Gastrocnemius medialis (tissue), 4 donors: ENCODE measurements at regions not wholly inside any gene's neighbourhood (a gene's known extent, or its start where the extent isn't known, plus 50 kb on each side); places are given as distances from the start of the nearest gene placed in this dataset.

Source experiments
- CTCF ChIP-seq, 5 experiments: fragments of 450-650 bp in 3 of 5; fragments of 200-600 bp in 2 of 5; sonication (generic) in 2 of 5; IDR thresholded peaks in 4 of 5; conservative IDR thresholded peaks in 1 of 5; 1 replicate in 4 of 5; 2 replicates in 1 of 5; pipeline ENCODE4 v1.5.1; 2016 to 2019; ENCODE audit warnings: antibody characterized with exemption in 5 of 5, mild to moderate bottlenecking in 3 of 5, moderate library complexity in 3 of 5
- POLR2A ChIP-seq, 2 donors: fragments of 450-650 bp; IDR thresholded peaks; one replicate each; pipeline ENCODE4 v1.6.1; 2017; ENCODE audit warnings: antibody characterized with exemption in 2 of 2, mild to moderate bottlenecking in 2 of 2, moderate library complexity in 2 of 2

GRCh38 chr16:52383119-52383518 is 163.8 kb downstream of the TOX3 start:
- TF ChIP-seq CTCF (IDR thresholded peaks at IDR 0.05 in 4 of 5, conservative IDR thresholded peaks at IDR 0.05 in 1 of 5): no peak
- TF ChIP-seq POLR2A (IDR thresholded peaks at IDR 0.05): no peak
